SK-N-DZ (cell line): ENCODE measurements at regions not wholly inside any gene's neighbourhood (a gene's known extent, or its start where the extent isn't known, plus 50 kb on each side); places are given as distances from the start of the nearest gene placed in this dataset.
A peak's percentile ranks its signal among the peaks of the same experiment; 100 is the strongest.

Experiments used
- DNase-seq: peaks from one replicate; pipeline ENCODE4 v3.0.0-alpha.2; 2015; ENCODE audit warnings: low spot score

DNA sequence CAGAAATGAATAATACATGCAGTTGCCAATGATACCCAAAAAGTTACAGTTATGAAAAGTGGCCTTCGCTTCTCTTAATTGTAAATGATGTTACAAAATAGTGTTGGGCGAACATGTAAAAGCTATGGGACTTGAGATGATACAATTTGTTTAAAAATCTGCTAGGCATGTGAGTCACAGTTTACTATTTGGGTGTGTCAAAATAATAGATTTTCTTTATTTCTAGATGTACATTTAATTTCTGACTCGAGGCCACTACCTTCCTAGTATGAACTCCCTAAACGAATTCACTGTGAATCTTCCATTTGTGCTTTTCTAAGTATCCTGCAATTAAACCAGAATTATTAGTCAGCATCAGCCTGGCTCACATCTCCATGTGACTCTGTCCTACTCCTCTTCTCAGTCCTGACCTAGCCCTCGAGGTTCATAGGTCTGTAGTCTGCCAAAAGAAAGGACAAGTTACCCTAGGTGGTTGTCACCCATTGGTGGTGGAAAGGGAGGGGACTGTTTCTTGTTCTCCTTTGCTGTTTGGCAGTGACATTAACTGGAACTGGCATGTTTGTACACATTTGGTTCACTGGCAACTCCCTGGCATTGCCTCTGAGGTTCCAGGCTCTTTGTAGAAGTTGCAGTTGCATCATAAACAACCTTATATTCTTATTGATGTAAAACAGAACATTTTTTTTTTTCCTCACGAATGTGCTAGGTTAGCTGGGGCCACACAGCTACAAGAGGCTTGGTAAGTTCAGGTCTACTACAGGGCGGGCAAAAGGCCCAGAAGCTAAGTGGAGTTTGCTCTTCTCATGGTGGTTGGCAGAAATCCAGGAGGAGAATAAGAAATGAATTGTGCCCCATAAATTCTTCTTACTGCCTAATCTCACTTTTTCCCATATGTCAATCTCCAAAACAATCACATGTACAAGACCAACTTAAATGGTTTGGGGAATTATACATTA lies 746.5 kb upstream of the ADAMTS5 start:
- no peak for DNase-seq

DNA sequence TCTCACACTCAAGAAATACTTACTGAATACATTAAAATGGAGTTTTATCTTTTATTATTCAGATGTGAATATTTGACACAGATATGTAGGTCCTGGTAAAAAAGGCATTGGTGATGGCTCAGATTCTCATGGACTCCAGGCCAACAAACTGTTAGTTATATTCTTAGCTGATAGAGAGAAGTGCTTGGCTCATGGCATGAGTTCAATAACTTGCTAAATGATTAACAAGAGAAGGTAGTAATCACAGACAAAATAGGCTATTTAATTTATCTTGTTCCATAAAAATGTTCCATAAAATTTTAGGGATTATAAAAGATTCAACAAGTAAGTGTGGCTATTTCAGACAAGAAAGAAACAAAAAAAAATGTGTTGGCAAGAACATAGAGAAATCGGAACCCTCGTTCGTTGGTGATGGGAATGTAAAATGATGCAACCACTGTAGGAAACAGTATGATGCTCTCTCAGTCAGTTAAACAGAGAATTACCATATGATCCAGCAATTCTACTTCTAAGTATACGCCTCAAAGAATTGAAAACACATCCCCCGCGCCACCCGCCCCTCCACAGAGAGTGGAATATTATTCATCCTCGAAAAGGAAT lies 737.8 kb upstream of the ADAMTS5 start:
- DNase-seq, result no peak

DNA sequence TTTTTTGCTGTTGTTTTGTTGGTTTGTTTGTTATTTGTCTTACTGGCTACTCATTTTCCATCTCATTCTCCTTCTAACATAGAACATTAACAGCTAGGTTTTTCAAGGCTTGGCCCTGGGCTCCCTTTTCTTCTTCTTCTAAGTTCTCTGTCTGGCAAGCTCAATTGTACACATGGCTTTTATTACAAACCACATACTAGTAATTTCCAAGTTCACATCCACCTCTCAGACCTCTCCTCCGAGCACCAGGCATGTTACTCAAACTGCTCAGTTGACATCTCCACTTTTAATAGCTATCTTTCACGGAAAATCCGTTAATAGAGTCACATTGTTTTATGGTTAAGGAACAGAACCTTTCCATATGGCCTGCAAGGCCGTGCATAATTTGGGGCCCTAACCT lies 736.9 kb upstream of the ADAMTS5 start:
- no peak for DNase-seq

DNA sequence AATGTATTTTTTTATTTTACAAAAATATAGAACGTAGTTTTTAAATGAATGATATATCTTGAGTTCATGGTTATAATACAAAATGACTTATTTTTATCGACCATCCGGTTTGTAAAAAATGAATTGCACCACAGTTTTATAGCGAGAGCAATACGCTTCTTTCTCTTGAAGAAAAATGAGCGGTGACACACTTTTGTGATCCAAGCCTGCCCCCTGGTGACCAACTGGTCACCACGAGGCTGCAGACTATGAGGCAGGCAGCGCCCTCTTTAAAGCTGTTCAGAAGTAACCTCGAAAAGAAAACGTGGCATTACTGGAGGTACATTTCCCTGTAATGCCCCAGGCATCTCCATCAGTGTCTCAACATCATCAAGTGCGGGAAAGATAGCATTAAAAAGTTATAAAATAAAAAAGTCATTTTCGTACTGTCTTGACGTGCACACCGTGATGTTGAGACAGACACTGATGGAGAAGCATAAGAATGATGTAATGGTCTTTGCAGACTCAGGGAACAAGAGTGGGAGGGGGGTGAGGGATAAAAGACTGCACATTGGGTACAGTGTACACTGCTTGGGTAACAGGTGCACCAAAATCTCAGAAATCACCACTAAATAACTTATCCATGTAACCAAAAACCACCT lies 734.2 kb upstream of the ADAMTS5 start:
- peak; percentile 82 for DNase-seq

DNA sequence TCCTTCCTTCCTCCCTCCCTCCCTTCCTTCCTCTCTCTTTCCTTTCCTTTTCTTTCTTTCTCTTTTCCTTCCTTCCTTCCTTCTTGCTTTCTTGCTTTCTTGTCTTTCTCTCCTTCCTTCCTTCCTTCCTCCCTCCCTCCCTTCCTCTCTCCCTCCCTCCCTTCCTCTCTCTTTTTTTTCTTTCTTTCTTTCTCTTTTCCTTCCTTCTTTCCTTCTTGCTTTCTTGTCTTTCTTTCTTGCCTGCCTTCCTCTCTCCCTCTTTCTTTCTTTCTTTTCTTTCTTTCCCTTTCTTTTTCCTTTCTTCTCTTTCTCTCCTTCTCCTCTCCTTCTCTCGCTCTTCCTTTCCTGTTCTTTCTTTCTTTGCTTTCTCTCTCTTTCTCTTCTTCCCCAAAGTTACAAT lies 728.4 kb upstream of the ADAMTS5 start:
- no peak for DNase-seq

DNA sequence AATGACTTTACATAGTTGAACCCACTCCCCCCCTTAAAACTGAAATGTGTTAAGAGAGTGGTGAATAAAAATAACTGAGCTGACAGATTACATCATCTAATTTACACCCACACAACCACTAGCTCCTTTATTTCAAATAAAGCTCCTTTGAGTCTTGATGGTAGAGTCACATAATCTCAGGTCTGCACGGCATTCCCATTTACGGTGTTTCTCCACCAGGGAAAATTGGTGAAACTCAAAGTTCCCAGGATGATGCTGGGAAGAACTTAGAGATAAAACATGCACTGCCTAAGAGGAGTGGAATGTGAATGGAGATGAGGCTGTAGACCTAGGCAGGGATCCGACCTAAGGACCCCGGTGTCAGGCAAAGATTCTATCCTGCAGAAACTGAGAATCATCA lies 727.8 kb upstream of the ADAMTS5 start:
- DNase-seq, result no peak

DNA sequence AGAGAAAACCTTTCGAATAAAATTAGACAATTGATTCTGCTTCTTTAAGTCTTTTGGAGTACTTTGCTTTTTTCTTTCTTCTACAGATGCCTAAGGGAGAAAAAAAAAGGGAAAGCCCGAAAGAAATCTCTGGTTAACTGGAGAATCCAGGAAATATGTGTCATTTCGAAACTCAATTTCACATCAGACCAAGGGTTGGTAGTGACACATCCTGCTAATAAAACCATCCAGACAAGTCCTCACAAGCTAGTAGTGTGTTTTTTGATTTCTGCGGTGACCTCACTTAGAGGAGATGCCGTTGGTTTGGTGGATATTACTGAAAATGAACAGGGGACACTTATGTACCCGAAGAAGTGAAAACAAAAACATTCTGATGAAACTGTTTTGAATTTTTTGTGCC lies 726.5 kb upstream of the ADAMTS5 start:
- DNase-seq, result no peak

DNA sequence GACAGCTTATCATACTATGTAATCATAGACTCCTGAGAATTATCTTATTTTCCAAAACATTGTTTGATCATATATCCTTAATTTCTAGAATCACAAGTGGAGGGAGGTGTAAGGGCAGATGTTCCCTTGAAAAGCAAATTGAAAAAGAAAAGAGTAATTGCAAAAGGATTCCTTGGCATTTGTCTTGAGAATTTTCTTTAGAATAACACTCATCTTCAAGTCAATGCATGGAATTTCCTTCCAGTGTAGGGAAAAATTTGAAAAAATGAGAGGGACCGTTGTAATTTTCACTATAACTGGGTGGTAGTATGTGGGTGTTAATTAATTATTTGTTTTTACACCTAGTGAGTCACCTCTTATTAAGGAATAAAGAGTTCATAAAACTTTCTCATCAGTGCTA lies 724.6 kb upstream of the ADAMTS5 start:
- no peak for DNase-seq

DNA sequence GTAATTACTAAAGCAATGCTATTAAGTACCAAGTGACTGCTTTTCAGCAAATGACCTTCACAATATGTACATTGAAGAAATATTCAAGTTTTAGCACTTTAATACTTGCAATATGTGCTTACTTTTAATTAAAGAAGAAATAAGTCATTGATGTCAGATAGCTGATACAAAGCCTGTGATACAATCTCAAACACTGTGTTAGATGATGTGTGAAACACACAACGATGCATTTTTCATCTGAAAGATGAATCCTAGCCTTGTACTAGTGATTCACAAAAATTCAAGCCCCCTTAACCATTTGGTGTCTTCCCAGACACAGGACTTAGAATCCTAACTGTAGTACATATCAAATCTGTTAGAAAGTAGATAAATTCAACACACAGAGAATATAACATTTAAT lies 724.1 kb upstream of the ADAMTS5 start:
- no peak for DNase-seq

DNA sequence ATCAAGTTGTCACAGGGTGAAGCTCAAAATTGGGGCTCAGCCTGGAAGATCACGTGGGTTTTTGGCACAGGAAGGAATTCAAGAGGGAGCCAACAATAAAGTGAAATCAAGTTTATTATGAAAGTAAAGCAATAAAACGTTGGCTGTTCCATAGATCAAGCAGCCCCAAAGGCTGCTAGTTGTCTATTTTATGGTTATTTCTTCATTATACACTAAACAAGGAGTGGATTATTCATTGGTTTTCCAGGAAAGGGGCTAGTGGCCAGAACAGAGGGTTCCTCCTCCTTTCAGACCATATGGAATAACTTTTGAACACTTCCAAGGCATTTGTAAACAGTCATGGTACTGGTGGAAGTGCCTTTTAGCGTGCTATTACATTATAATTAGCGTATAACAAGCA lies 723.5 kb upstream of the ADAMTS5 start:
- DNase-seq, result no peak

DNA sequence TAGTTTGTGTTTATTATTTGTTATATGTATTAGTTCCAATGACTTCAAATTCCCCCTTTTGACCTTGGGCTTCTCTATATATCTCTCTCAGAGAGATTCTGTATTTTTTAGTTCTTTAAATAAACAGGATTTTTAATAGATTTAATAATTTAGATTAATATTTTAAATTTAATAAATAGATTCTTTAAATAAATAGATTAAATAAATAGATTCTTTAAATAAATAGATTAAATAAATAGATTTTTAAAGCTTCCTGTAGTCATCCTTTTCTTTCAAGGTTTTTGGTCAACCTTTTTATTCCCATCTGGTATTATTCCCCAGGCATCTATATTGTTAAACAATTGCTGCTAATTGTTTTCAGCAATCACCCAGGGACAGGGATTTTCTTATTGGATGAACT lies 721.9 kb upstream of the ADAMTS5 start:
- no peak for DNase-seq

DNA sequence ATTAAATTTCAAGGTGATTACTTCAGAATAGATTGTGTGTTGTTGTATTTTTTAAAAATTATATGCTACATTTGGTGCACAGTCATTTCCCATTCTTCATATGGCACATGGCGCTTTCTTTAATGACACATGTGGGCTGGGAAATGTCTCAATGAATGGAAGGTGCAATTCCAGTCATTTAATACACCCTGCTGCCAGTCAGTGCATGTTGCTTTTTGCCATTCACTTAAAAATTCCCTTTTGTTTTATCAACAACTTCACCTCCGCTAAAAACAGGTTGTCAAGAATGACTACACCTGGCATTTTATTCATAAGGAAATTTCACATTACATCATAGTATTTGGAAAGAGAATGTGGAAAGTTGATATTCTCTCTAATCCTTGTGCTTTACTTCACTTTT lies 716.4 kb upstream of the ADAMTS5 start:
- DNase-seq, result no peak

DNA sequence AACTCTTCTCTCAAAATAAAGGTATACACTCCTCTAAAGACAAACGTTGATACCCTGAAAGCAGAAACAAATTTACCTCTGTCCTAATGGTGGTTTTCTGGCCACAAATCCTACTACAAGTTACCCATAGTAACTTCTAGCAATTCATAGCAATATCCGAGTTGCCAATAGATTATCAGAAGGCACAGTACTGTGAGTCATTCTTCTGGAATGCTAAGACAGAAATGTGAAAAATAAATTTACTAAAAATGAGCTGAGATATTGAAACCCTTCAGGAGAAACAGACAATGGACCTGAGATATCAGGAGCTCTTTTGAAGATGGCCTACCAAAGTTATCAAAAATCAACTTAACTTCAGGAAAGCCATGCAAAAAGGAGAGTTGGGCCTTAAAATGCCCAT lies 715.0 kb upstream of the ADAMTS5 start:
- no peak for DNase-seq

DNA sequence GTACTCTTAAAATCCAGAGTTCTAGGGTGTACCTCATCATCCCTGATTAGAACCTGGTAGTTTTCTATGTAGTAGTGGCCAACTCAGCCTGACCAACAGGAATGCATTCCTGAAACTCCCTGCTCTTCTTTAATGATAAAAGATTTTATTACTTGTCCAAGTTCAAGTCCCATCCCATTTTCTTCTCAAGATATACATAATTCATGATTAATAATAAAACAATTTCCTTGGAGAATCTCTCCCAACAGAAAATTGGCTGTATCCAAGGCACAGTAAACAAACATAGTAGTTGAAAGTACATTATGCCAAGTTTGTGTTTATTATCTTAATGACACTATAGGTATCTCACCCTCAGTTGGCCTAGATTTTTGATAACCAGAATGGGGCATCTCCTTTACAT lies 714.1 kb upstream of the ADAMTS5 start:
- no peak for DNase-seq

DNA sequence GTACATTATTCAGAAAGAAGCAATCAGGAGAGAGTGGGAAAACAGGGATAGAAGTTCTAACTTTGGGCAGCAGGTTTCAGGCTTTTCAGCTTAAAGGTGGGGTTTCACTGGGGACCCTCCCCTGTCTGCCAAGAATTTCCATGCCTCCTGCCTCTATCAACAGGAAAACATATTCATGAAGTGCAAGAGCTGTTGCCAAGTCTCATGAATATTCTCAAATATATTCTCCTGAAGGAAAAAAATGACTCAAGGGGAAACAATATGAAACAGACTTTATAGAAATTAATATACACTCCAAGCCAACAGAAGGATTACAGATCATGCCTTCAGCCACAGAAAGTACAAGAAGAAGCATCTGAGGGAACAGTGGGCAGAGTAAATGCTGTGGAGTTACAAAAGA lies 713.3 kb upstream of the ADAMTS5 start:
- DNase-seq, result no peak

DNA sequence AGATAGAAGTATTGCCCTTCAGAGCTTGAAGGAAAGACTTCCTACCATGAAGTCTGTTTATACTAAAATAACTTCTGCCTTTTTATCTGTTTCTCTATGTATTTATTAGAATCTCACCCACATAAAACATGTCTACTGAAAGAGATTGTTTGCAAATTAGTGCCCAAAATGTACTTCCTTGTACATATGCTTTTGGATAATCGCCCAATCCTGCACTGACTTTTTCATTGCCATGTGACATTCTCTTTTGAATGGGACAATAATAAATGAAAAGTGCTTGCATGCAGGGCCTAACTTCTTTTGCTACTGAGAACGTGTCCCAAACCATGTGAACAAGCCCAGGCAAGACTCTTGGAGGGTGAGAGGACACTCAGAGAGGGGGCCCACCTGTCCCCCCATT lies 711.6 kb upstream of the ADAMTS5 start:
- no peak for DNase-seq

DNA sequence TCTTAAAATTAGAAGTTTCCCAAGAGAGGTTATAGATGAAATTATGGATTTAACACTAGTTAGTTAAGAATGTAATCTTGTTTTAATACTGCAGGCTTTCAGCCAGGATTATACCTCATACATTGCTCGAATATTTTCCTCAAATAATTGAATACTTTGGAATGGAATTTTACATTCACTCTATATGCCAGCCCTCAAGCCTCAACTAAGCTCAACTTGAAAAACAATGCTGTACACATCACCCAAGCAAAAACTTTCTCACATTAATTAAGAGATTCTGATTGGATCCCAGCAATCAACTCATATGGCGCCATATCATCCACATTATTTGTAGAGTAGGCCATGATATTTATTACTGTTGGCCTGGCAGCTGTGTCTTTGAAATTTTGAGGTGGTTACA lies 710.7 kb upstream of the ADAMTS5 start:
- no peak for DNase-seq

DNA sequence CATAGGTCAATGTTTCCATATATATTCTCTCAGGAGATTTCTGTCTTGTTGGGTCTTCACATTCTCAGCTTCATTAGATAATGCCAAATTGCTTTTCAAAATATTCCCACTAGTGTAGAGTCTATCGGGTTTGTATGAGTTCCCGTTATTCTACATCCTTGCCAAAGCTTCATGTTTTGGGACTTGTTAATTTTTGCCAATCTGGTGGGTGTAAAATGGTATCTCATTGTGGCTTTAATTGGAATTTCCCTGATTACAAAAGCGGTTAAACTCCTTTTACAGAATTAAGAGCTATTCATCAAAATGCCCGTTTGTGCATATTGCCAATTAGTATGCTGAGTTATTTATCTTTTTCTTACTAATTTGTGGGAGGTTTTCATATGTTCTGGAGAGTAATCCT lies 708.4 kb upstream of the ADAMTS5 start:
- DNase-seq, result no peak

DNA sequence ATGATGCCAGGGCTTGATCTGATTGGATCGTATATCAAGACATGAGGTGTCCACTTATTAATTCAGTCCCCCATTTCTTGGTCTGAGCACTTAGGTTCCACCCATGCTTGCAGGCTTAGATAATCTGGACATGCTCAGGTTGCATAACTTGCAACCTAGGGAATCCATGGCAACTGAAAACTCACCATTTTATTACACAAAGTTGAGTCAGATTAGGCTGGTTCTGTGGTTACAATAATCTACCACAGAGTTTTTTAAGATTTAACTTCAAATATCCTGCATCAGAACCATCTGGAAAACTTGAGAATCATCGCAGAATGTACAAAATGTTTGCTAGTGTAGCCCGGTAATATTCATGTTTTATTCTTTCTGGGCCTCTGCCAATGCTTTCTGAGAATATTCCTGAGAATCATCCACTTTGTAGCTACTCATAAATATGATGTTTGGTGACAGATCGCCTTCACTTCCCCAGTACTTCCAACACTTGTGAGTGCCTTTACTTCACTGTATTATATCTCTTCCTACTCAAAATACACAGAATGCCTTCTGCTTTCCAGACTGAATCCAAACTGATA lies 707.2 kb upstream of the ADAMTS5 start:
- no peak for DNase-seq

DNA sequence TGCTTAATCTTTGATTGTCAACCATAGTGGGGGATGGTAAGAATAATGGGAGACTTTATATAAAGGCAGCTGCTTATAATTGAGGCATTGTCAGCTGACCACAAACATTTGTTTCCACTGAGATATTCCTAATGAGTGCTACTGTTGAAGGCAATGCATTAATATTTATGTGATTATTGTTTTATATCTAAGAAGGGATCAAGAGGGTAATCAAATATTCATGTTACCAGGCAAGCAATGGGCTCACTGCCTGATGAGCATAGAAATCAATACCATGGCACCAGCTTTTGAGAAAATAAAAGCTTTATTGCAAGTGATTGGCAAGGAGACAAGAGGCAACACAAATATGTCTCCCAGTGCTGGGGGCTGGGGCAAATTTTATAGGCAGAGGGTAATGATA lies 706.7 kb upstream of the ADAMTS5 start:
- DNase-seq, result no peak

DNA sequence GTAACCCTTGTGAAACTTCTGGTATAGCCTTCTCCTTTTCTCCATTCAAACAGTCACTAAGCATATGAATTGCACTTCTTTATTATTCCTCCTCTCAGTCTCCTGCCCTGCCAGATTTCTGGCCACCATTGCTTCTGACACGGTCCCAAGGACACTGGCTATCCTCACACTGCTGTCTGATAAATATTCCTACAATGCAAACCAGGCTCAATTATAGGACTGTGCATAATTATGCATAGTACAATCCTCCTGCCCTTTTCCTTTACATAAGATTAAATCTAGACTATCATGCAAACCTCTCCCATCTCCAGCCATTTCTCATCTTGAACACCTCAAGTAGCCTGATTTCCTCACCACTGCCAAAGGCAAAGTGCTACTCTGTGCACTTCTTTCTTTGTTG lies 704.3 kb upstream of the ADAMTS5 start:
- DNase-seq, result no peak

DNA sequence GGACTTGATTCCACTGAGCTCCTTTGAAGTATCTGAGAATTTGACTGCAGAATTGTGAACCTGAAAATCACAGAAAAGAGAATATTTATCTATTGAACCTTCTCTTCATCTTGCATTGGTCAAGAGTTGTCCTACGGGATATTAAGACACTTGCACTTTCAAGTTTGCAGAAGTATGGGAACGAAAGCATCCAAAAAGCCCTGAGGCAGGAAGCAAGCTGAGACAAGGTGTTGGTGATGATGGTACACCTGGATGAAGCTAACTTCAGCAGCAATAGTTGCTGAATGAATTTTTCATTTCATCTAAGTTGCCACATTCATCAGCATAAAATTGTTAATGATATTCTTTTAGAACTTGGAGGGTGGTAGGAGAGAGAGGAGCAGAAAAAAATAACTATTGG lies 686.6 kb upstream of the ADAMTS5 start:
- DNase-seq, result no peak

DNA sequence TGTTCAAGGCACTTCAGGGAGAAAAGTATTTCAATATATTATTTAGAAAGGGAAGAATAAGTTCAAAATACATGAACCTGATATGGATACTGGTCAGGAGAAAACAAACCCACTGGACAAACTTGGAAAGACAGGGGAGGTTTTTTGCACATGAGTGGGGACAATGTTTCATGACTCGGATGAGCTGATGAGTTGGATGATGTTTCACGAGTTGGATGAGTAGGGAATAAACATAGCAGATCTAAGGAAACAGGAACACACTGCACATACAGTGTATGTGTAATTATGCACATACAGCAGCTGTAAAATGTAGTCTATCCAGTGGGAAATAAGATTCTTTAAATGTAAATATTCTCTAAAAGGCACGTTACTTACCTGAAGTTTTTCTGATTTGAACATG lies 682.9 kb upstream of the ADAMTS5 start:
- DNase-seq, result no peak
